CD14-positive monocyte (primary cell): ENCODE measurements at regions not wholly inside any gene's neighbourhood (a gene's known extent, or its start where the extent isn't known, plus 50 kb on each side); places are given as distances from the start of the nearest gene placed in this dataset.
A peak's percentile ranks its signal among the peaks of the same experiment; 100 is the strongest.

ENCODE experiments used
- DNase-seq, 3 donors: peaks; one replicate each; pipeline ENCODE4 v3.0.0-alpha.2; 2011 to 2022
- H2AFZ ChIP-seq: 2 replicates; pipeline ENCODE4 v1.6.0; 2012; ENCODE audit warnings: mild to moderate bottlenecking, low read depth, low read length, inconsistent platforms; ENCODE audit not compliant: insufficient read depth, poor library complexity, severe bottlenecking
- H3K27ac ChIP-seq, 2 donors: 1 replicate in 1 of 2; 2 replicates in 1 of 2; pipeline ENCODE4 v1.5.1; 2012 to 2013; ENCODE audit warnings: low read length in 2 of 2, control low read depth in 1 of 2, inconsistent platforms in 1 of 2, low read depth in 1 of 2, mild to moderate bottlenecking in 1 of 2
- H3K27me3 ChIP-seq, 2 donors: one replicate each; pipeline versions ENCODE4 v1.6.0 to v1.6.1; 2011 to 2013; ENCODE audit warnings: low read length in 2 of 2; ENCODE audit not compliant: control insufficient read depth in 2 of 2, insufficient read depth in 2 of 2
- H3K36me3 ChIP-seq, 2 donors: replicated peaks in 1 of 2; 1 replicate in 1 of 2; 2 replicates in 1 of 2; pipeline versions ENCODE4 v1.5.1 to v1.6.1; 2012 to 2013; ENCODE audit warnings: low read length in 2 of 2, control low read depth in 1 of 2, inconsistent platforms in 1 of 2, mild to moderate bottlenecking in 1 of 2; ENCODE audit not compliant: insufficient read depth in 2 of 2, control insufficient read depth in 1 of 2
- H3K4me1 ChIP-seq, 2 donors: 1 replicate in 1 of 2; 2 replicates in 1 of 2; pipeline versions ENCODE4 v1.5.1 to v1.6.1; 2012 to 2013; ENCODE audit warnings: low read length in 2 of 2, control low read depth in 1 of 2, inconsistent platforms in 1 of 2, mild to moderate bottlenecking in 1 of 2, moderate library complexity in 1 of 2; ENCODE audit not compliant: insufficient read depth in 2 of 2, control insufficient read depth in 1 of 2
- H3K4me2 ChIP-seq: replicated peaks from 2 replicates; pipeline ENCODE3; 2012; ENCODE audit warnings: low read length, moderate library complexity, mild to moderate bottlenecking; ENCODE audit not compliant: poor library complexity, severe bottlenecking; ENCODE audit errors: extremely low read depth
- H3K4me3 ChIP-seq, 3 experiments: fragments of 200-600 bp in 1 of 3; sonication (generic) in 1 of 3; replicated peaks in 1 of 3; 1 replicate in 2 of 3; 2 replicates in 1 of 3; pipeline ENCODE4 v1.5.1; 2011 to 2013; ENCODE audit warnings: low read length in 3 of 3, mild to moderate bottlenecking in 3 of 3, control low read depth in 2 of 3, low read depth in 2 of 3, inconsistent platforms in 1 of 3, moderate library complexity in 1 of 3
- H3K79me2 ChIP-seq: 2 replicates; pipeline ENCODE4 v1.6.0; 2012; ENCODE audit warnings: mild to moderate bottlenecking, control low read depth, inconsistent platforms, low read length, moderate library complexity; ENCODE audit not compliant: insufficient read depth
- H3K9ac ChIP-seq: 2 replicates; pipeline ENCODE4 v1.6.0; 2017; ENCODE audit warnings: low read length, mild to moderate bottlenecking; ENCODE audit not compliant: insufficient read depth, poor library complexity, severe bottlenecking
- H3K9me3 ChIP-seq, 2 donors: replicated peaks in 1 of 2; 1 replicate in 1 of 2; 2 replicates in 1 of 2; pipeline versions ENCODE4 v1.5.1 to v1.6.1; 2012 to 2013; ENCODE audit warnings: low read length in 2 of 2, control low read depth in 1 of 2; ENCODE audit not compliant: control insufficient read depth in 1 of 2, insufficient read depth in 1 of 2
- H4K20me1 ChIP-seq: 2 replicates; pipeline ENCODE4 v1.6.0; 2012; ENCODE audit warnings: mild to moderate bottlenecking, low read length, control low read depth, moderate library complexity; ENCODE audit not compliant: insufficient read depth
- H3K27ac Mint-ChIP-seq, 7 donors: one replicate each; pipeline ENCODE4 v1.8.0; 2020; ENCODE audit warnings: mild to moderate bottlenecking in 7 of 7, mixed read lengths in 7 of 7, moderate library complexity in 6 of 7, inconsistent platforms in 2 of 7
- H3K27me3 Mint-ChIP-seq, 3 donors: one replicate each; pipeline ENCODE4 v1.8.0; 2021 to 2022; ENCODE audit warnings: low read depth in 3 of 3, mild to moderate bottlenecking in 3 of 3, mixed read lengths in 3 of 3, moderate library complexity in 3 of 3, inconsistent platforms in 1 of 3
- H3K36me3 Mint-ChIP-seq, 2 donors: one replicate each; pipeline ENCODE4 v1.8.0; 2020; ENCODE audit warnings: mixed read lengths in 2 of 2, inconsistent platforms in 1 of 2, mild to moderate bottlenecking in 1 of 2
- H3K4me1 Mint-ChIP-seq: one replicate; pipeline ENCODE4 v1.8.0; 2020; ENCODE audit warnings: mild to moderate bottlenecking, mixed read lengths
- H3K4me3 Mint-ChIP-seq, 2 donors: one replicate each; pipeline ENCODE4 v1.8.0; 2020; ENCODE audit warnings: mild to moderate bottlenecking in 2 of 2, mixed read lengths in 2 of 2, moderate library complexity in 1 of 2
- H3K9me3 Mint-ChIP-seq, 7 donors: one replicate each; pipeline ENCODE4 v1.8.0; 2020 to 2022; ENCODE audit warnings: mixed read lengths in 7 of 7, mild to moderate bottlenecking in 6 of 7, moderate library complexity in 6 of 7, inconsistent platforms in 2 of 7
- CTCF ChIP-seq: fragments of 200-600 bp; IDR thresholded peaks from one replicate; pipeline ENCODE4 v1.8.0; 2022; ENCODE audit warnings: antibody characterized with exemption, mild to moderate bottlenecking
- WGBS: methylation state at CpG from one replicate; pipeline ENCODE4 v1.1.5; 2013; ENCODE audit warnings: missing lambda C conversion rate; ENCODE audit not compliant: insufficient coverage; 5-methylcytosine and 5-hydroxymethylcytosine counted together
- intact Hi-C, 2 donors: fragments of 100-400 bp; cut with micrococcal nuclease; formaldehyde crosslinking; loops; one replicate each; pipeline versions ENCODE4 v1.15.0 to v1.15.1; 2023

- H3K27ac Mint-ChIP-seq: peak overlapping the region in 2 of 7 donors; percentile 18 to 55
- WGBS: 94% methylated on average over 28 of the region's 37 CpGs
- no peak overlapping the region for H3K4me3 ChIP-seq
- H3K9me3 Mint-ChIP-seq: peaks cover 0 to 7% (median 0%) of the 10 kb centered on the region in 7 donors
- H4K20me1 ChIP-seq: no peaks in the 10 kb centered on the region
- no peak for DNase-seq
- no peak overlapping the region for H3K4me3 Mint-ChIP-seq
- no peaks in the 10 kb centered on the region for H3K36me3 Mint-ChIP-seq
- peaks cover 39 to 54% of the 10 kb centered on the region in 2 donors for H3K4me1 ChIP-seq
- no peaks in the 10 kb centered on the region for H3K36me3 ChIP-seq
- H3K4me1 Mint-ChIP-seq: peaks cover 49% of the 10 kb centered on the region
- no peak overlapping the region for H3K9ac ChIP-seq
- peaks cover 2 to 38% of the 10 kb centered on the region in 2 donors for H3K27me3 ChIP-seq
- H3K27ac ChIP-seq: no peak overlapping the region
- no peak overlapping the region for H3K4me2 ChIP-seq
- intact Hi-C loops: no loop called here
- no peak for TF ChIP-seq CTCF
- no peak overlapping the region for H2AFZ ChIP-seq
- peaks cover 46 to 65% (median 51%) of the 10 kb centered on the region in 3 donors for H3K27me3 Mint-ChIP-seq
- no peaks in the 10 kb centered on the region for H3K9me3 ChIP-seq
- H3K79me2 ChIP-seq: no peaks in the 10 kb centered on the region
Measured at GRCh38 chr2:2708575-2709430, 377.7 kb upstream of the MYT1L start.

- Mint-ChIP-seq H3K4me3 (peak overlapping the region in 1 of 2 donors; percentile 51), H3K36me3 (no peaks in the 10 kb centered on the region), H3K27ac (no peak overlapping the region), H3K4me1 (peaks cover 49% of the 10 kb centered on the region), H3K27me3 (peaks cover 35 to 58% (median 40%) of the 10 kb centered on the region in 3 donors), H3K9me3 (peaks cover 0 to 3% (median 0%) of the 10 kb centered on the region in 7 donors)
- no peak for TF ChIP-seq CTCF
- no peak overlapping the region for H3K4me2 ChIP-seq
- no peaks in the 10 kb centered on the region for H3K79me2 ChIP-seq
- H2AFZ ChIP-seq: no peak overlapping the region
- H4K20me1 ChIP-seq: no peaks in the 10 kb centered on the region
- H3K27me3 ChIP-seq: peaks cover 0 to 24% of the 10 kb centered on the region in 2 donors
- peaks cover 40 to 55% of the 10 kb centered on the region in 2 donors for H3K4me1 ChIP-seq
- H3K4me3 ChIP-seq: no peak overlapping the region
- no peak overlapping the region for H3K27ac ChIP-seq
- no peaks in the 10 kb centered on the region for H3K9me3 ChIP-seq
- no peaks in the 10 kb centered on the region for H3K36me3 ChIP-seq
- 70% methylated on average over 13 of the region's 19 CpGs for WGBS
- no peak overlapping the region for H3K9ac ChIP-seq
- intact Hi-C loops: no loop called here
- no peak for DNase-seq
Measured at GRCh38 chr2:2707206-2707991, 376.3 kb upstream of the MYT1L start.
